ENCODE measurements at regions not wholly inside any gene's neighbourhood (a gene's known extent, or its start where the extent isn't known, plus 50 kb on each side); places are given as distances from the start of the nearest gene placed in this dataset.

- TF ChIP-seq POLR2A (IDR thresholded peaks at IDR 0.05) (no peak), CTCF (IDR thresholded peaks at IDR 0.05) (no peak)
Measured at GRCh38 chr10:114770009-114770408, 51.6 kb upstream of the FHIP2A start.

All from breast epithelium (tissue), 3 donors.